HepG2 (cell line): ENCODE measurements at regions not wholly inside any gene's neighbourhood (a gene's known extent, or its start where the extent isn't known, plus 50 kb on each side); places are given as distances from the start of the nearest gene placed in this dataset.

Experiments used
- ATAC-seq: fragments of 200-7000 bp; cut with Tn5 transposase; 3 replicates; pipeline ENCODE4 v1.9.1; 2020; ENCODE audit warnings: mild to moderate bottlenecking, moderate library complexity
- BruUV-seq: library from RNA; stranded (reverse); fragments of 400-500 nt; replicated peaks from 2 replicates; lab custom pipeline; 2021; lab: Mats Ljungman, UMichigan
- CTCF ChIA-PET: fragments of 300-600 bp; formaldehyde crosslinking; extraction: SDS; loops from one replicate; lab custom pipeline; 2021; ENCODE audit warnings: low total read pairs, inconsistent platforms, low intra/inter-chr PET ratio; lab: Yijun Ruan, JAX
- POLR2A ChIA-PET: fragments of 350-600 bp; sonication (Branson Sonifier 250); formaldehyde crosslinking; loops from one replicate; lab custom pipeline; 2020; ENCODE audit warnings: antibody characterized with exemption, inconsistent platforms; lab: Yijun Ruan, JAX
- DNase-seq: peaks from one replicate; pipeline ENCODE4 v3.0.0-alpha.2; 2015; ENCODE audit warnings: low spot score
- FAIRE-seq: peaks from 3 replicates; lab custom pipeline; 2011; peaks lifted over from hg19 to GRCh38; lab: Jason Lieb, UNC
- H2AFZ ChIP-seq: one replicate; pipeline ENCODE4 v1.6.1; 2011; ENCODE audit warnings: low read length, inconsistent platforms
- H3K27ac ChIP-seq: fragments of 300-600 bp; 3 replicates; pipeline ENCODE4 v1.8.0; 2011; ENCODE audit warnings: mixed run types, mild to moderate bottlenecking, mixed read lengths, low read length, inconsistent platforms; ENCODE audit not compliant: insufficient read depth; ENCODE audit errors: extremely low read length
- H3K27me3 ChIP-seq, 2 experiments: fragments of 200-600 bp in 1 of 2; 2 replicates in 1 of 2; 3 replicates in 1 of 2; pipeline versions ENCODE4 v1.6.0 to v1.8.0; 2011; ENCODE audit warnings: low read length in 2 of 2, mild to moderate bottlenecking in 2 of 2, moderate library complexity in 2 of 2, inconsistent platforms in 1 of 2; ENCODE audit not compliant: insufficient read depth in 2 of 2, control insufficient read depth in 1 of 2
- H3K36me3 ChIP-seq, 2 experiments: fragments of 200-600 bp in 1 of 2; replicated peaks in 1 of 2; 2 replicates in 1 of 2; 3 replicates in 1 of 2; pipeline versions ENCODE4 v1.5.1 to v1.8.0; 2011; ENCODE audit warnings: low read length in 2 of 2, inconsistent platforms in 1 of 2; ENCODE audit not compliant: insufficient read depth in 2 of 2, control insufficient read depth in 1 of 2
- H3K4me1 ChIP-seq: 2 replicates; pipeline ENCODE4 v1.5.1; 2012; ENCODE audit warnings: low read length, inconsistent platforms; ENCODE audit not compliant: insufficient read depth
- H3K4me2 ChIP-seq: 2 replicates; pipeline ENCODE4 v1.6.0; 2011; ENCODE audit warnings: low read depth, low read length, inconsistent platforms
- H3K4me3 ChIP-seq, 3 experiments: fragments of 200-600 bp in 1 of 3; sonication (generic), shearing (Covaris generic) in 1 of 3; replicated peaks in 1 of 3; 2 replicates each; pipeline ENCODE4 v1.5.1; 2011 to 2016; ENCODE audit warnings: low read length in 3 of 3, inconsistent platforms in 2 of 3, low read depth in 2 of 3, mild to moderate bottlenecking in 2 of 3, control low read depth in 1 of 3, mixed read lengths in 1 of 3; ENCODE audit not compliant: insufficient read depth in 1 of 3
- H3K79me2 ChIP-seq: one replicate; pipeline ENCODE4 v1.6.1; 2011; ENCODE audit warnings: low read length, inconsistent platforms; ENCODE audit not compliant: insufficient read depth
- H3K9ac ChIP-seq: 2 replicates; pipeline ENCODE4 v1.6.0; 2011; ENCODE audit warnings: mild to moderate bottlenecking, low read depth, low read length, inconsistent platforms; ENCODE audit not compliant: insufficient read depth
- H3K9me3 ChIP-seq: 2 replicates; pipeline ENCODE4 v1.5.1; 2012; ENCODE audit warnings: mild to moderate bottlenecking, low read length
- H4K20me1 ChIP-seq: 2 replicates; pipeline ENCODE4 v1.6.0; 2011; ENCODE audit warnings: inconsistent platforms, mild to moderate bottlenecking, low read length, moderate library complexity; ENCODE audit not compliant: insufficient read depth
- ARID3A ChIP-seq: IDR thresholded peaks from 2 replicates; pipeline ENCODE4 v1.6.1; 2012; ENCODE audit warnings: low read depth, low read length, improper control_type of control experiment
- ARID5B ChIP-seq: IDR thresholded peaks from 2 replicates; pipeline ENCODE4 v1.4.0; 2020; ENCODE audit warnings: mild to moderate bottlenecking, missing genetic modification reagents
- FOSL2 ChIP-seq: sonication (generic); formaldehyde crosslinking; IDR thresholded peaks from 2 replicates; pipeline ENCODE4 v1.4.0; 2020; ENCODE audit warnings: missing genetic modification reagents
- GABPB1 ChIP-seq: IDR thresholded peaks from 2 replicates; pipeline ENCODE4 v1.6.1; 2016; ENCODE audit warnings: mild to moderate bottlenecking, missing genetic modification reagents, moderate library complexity, missing compliant biosample characterization
- MED8 ChIP-seq: sonication (generic); formaldehyde crosslinking; IDR thresholded peaks from 2 replicates; pipeline ENCODE4 v1.8.1; 2023; ENCODE audit warnings: mild to moderate bottlenecking, missing genetic modification reagents; ENCODE audit not compliant: insufficient replicate concordance
- RARA ChIP-seq: IDR thresholded peaks from 2 replicates; pipeline ENCODE4 v1.6.1; 2016; ENCODE audit warnings: missing genetic modification reagents, missing compliant biosample characterization
- SOX13 ChIP-seq, 3 experiments: fragments of 450-650 bp in 1 of 3; sonication (generic) in 1 of 3; formaldehyde crosslinking in 1 of 3; IDR thresholded peaks in 2 of 3; conservative IDR thresholded peaks in 1 of 3; 2 replicates each; pipeline versions ENCODE4 v1.5.0 to v1.6.1; 2016 to 2020; ENCODE audit warnings: antibody characterized with exemption in 1 of 3, mild to moderate bottlenecking in 1 of 3, missing compliant biosample characterization in 1 of 3, missing genetic modification reagents in 1 of 3, moderate library complexity in 1 of 3
- STAG1 ChIP-seq: sonication (generic); formaldehyde crosslinking; IDR thresholded peaks from 2 replicates; pipeline ENCODE4 v1.4.0; 2020; ENCODE audit warnings: missing genetic modification reagents
- TCF7 ChIP-seq: sonication (generic); IDR thresholded peaks from 2 replicates; pipeline ENCODE4 v1.6.1; 2016; ENCODE audit warnings: antibody characterized with exemption, low read depth
- TEAD3 ChIP-seq: optimal IDR thresholded peaks from 2 replicates; pipeline ENCODE3; 2016; ENCODE audit warnings: borderline replicate concordance
- ZMAT5 ChIP-seq: sonication (generic); formaldehyde crosslinking; IDR thresholded peaks from 2 replicates; pipeline ENCODE4 v1.5.0; 2020; ENCODE audit warnings: mild to moderate bottlenecking, low read depth, missing genetic modification reagents, borderline replicate concordance
- WGBS: methylation state at CpG from one replicate; pipeline ENCODE4 v1.1.6; 2017; ENCODE audit warnings: low lambda C conversion rate; 5-methylcytosine and 5-hydroxymethylcytosine counted together
- in situ Hi-C: cut with HindIII; loops from 2 replicates; pipeline ENCODE4 v1.10.0; 2017; ENCODE audit warnings: low pct_unique_long_range_greater_than_20kb; ENCODE audit not compliant: extremely low pct_ligation_motif_present
- intact Hi-C: fragments of 100-400 bp; cut with micrococcal nuclease; formaldehyde crosslinking; loops from one replicate; pipeline ENCODE4 v1.10.0; 2022; ENCODE audit not compliant: unreplicated experiment

- H3K27ac ChIP-seq, result no peak overlapping the region
- H3K27me3 ChIP-seq, result no peaks in the 10 kb centered on the region; a peak in 1 of 5 replicates
- H3K9me3 ChIP-seq, result no peaks in the 10 kb centered on the region
- no peaks in the 10 kb centered on the region for H3K36me3 ChIP-seq
- H2AFZ ChIP-seq, result no peak overlapping the region
- intact Hi-C loops, result no loop called here
- H3K4me2 ChIP-seq, result peak overlapping the region; percentile 56
- H3K4me1 ChIP-seq, result peaks cover 10% of the 10 kb centered on the region
- peak overlapping the region in 1 of 3 experiments; percentile 3; a peak in 1 of 6 replicates for H3K4me3 ChIP-seq
- no peaks in the 10 kb centered on the region for H3K79me2 ChIP-seq
- FAIRE-seq (no peak), ATAC-seq (peak; percentile 89), DNase-seq (peak; percentile 81)
- in situ Hi-C loops, result no loop called here
- ChIA-PET POLR2A (no interaction called here), CTCF (no interaction called here)
- H3K9ac ChIP-seq, result no peak overlapping the region
- no TSS peak for BruUV-seq
- no peaks in the 10 kb centered on the region for H4K20me1 ChIP-seq
- TF ChIP-seq TEAD3 (CRISPR knock-in tag), result peak; percentile 80
- TF ChIP-seq ARID5B (CRISPR knock-in tag), result peak; percentile 16; the same call in 1 of the 2 replicates
- TF ChIP-seq SOX13 (IDR thresholded peaks at IDR 0.05), result no peak
- peak in 1 of 2 experiments; percentile 21; a peak in 1 of 4 replicates for TF ChIP-seq SOX13 (CRISPR knock-in tag; conservative IDR thresholded peaks at IDR 0.05 in 1 of 2, IDR thresholded peaks at IDR 0.05 in 1 of 2)
- no peak for TF ChIP-seq ZMAT5 (CRISPR knock-in tag)
- TF ChIP-seq FOSL2, result peak; percentile 69
- TF ChIP-seq MED8 (CRISPR knock-in tag), result no peak
- TF ChIP-seq STAG1 (CRISPR knock-in tag), result no peak
- 0 out of 2 replicates have a peak, but pooled peaks have one; percentile 11 for TF ChIP-seq RARA (CRISPR knock-in tag)
- TF ChIP-seq TCF7, result peak; percentile 43; the same call in 1 of the 2 replicates
- no peak for TF ChIP-seq GABPB1 (CRISPR knock-in tag)
- 0 out of 2 replicates have a peak, but pooled peaks have one; percentile 29 for TF ChIP-seq ARID3A
- WGBS, result 13% methylated on average over 13 of the region's 13 CpGs
Observed at GRCh38 chr10:24008164-24009091, 200.5 kb upstream of the KIAA1217 start.
